Cardiac muscle cell (in vitro differentiated cells and primary cell): ENCODE measurements at regions not wholly inside any gene's neighbourhood (a gene's known extent, or its start where the extent isn't known, plus 50 kb on each side); places are given as distances from the start of the nearest gene placed in this dataset.
A peak's percentile ranks its signal among the peaks of the same experiment; 100 is the strongest.
"Not testable (repeated sequence)": the region's sequence is repeated elsewhere in the genome, so short reads cannot be mapped to it uniquely, and the experiment has no call there.

Experiments
- DNase-seq, 2 donors: peaks; one replicate each; pipeline versions ENCODE4 v3.0.0 to v3.0.0-alpha.2; 2010 to 2017; ENCODE audit warnings: low read depth in 1 of 2, low spot score in 1 of 2
- H3K27ac ChIP-seq: fragments of 200-600 bp; sonication (generic); 2 replicates; pipeline ENCODE4 v1.5.1; 2016
- H3K27me3 ChIP-seq: fragments of 200-600 bp; sonication (generic); 2 replicates; pipeline ENCODE4 v1.6.0; 2016; ENCODE audit warnings: control low read depth
- H3K36me3 ChIP-seq: fragments of 200-600 bp; sonication (generic); 2 replicates; pipeline ENCODE4 v1.5.1; 2016; ENCODE audit warnings: control low read depth
- H3K4me1 ChIP-seq: fragments of 200-600 bp; sonication (generic); 2 replicates; pipeline ENCODE4 v1.8.1; 2017; ENCODE audit warnings: low read depth, mild to moderate bottlenecking, mixed run types
- H3K4me3 ChIP-seq: fragments of 200-600 bp; sonication (generic); 2 replicates; pipeline ENCODE4 v1.5.1; 2016; ENCODE audit warnings: mild to moderate bottlenecking
- H3K9me3 ChIP-seq: fragments of 200-600 bp; sonication (generic); 2 replicates; pipeline ENCODE4 v1.5.1; 2017; ENCODE audit warnings: low read depth, mild to moderate bottlenecking, control low read depth
- CTCF ChIP-seq: IDR thresholded peaks from 2 replicates; pipeline ENCODE4 v1.5.1; 2012; ENCODE audit warnings: low read depth, mild to moderate bottlenecking, low read length

- Histone ChIP-seq H3K27me3 (no peaks in the 10 kb centered on the region), H3K4me1 (peaks cover 17% of the 10 kb centered on the region), H3K36me3 (no peaks in the 10 kb centered on the region), H3K4me3 (no peak overlapping the region), H3K9me3 (no peaks in the 10 kb centered on the region), H3K27ac (no peak overlapping the region)
- TF ChIP-seq CTCF: no peak
- DNase-seq: no peak
Measured at GRCh38 chr10:81502677-81503359, 372.2 kb upstream of the NRG3 start.

GRCh38 chr10:81505777-81506176 is 369.2 kb upstream of the NRG3 start:
- H3K4me3 ChIP-seq, H3K27ac ChIP-seq, H3K4me1 ChIP-seq, DNase-seq, H3K9me3 ChIP-seq, H3K27me3 ChIP-seq, H3K36me3 ChIP-seq: not testable (repeated sequence)

- Histone ChIP-seq H3K9me3 (no peaks in the 10 kb centered on the region), H3K27me3 (no peaks in the 10 kb centered on the region), H3K27ac (no peak overlapping the region), H3K36me3 (no peaks in the 10 kb centered on the region), H3K4me1 (no peaks in the 10 kb centered on the region), H3K4me3 (no peak overlapping the region)
- TF ChIP-seq CTCF: no peak
- no peak for DNase-seq
Measured at GRCh38 chr10:81514811-81515210, 360.2 kb upstream of the NRG3 start.

- DNase-seq: no peak
- Histone ChIP-seq H3K27me3 (no peaks in the 10 kb centered on the region), H3K4me3 (no peak overlapping the region), H3K4me1 (peaks cover 20% of the 10 kb centered on the region), H3K36me3 (no peaks in the 10 kb centered on the region), H3K27ac (no peak overlapping the region), H3K9me3 (no peaks in the 10 kb centered on the region)
- no peak for TF ChIP-seq CTCF
Measured at GRCh38 chr10:81520688-81521087, 354.3 kb upstream of the NRG3 start.

- DNase-seq: peak in 1 of 2 donors; percentile 70
- peaks cover 23% of the 10 kb centered on the region for H3K4me1 ChIP-seq
- H3K36me3 ChIP-seq: no peaks in the 10 kb centered on the region
- no peaks in the 10 kb centered on the region for H3K9me3 ChIP-seq
- no peak for TF ChIP-seq CTCF
- H3K27me3 ChIP-seq: no peaks in the 10 kb centered on the region
- peak overlapping the region; percentile 47 for H3K27ac ChIP-seq
- no peak overlapping the region for H3K4me3 ChIP-seq
Measured at GRCh38 chr10:81524467-81524866, 350.5 kb upstream of the NRG3 start.

GRCh38 chr10:81532403-81532802 is 342.6 kb upstream of the NRG3 start:
- DNase-seq: no peak
- H3K27ac ChIP-seq: no peak overlapping the region
- no peaks in the 10 kb centered on the region for H3K27me3 ChIP-seq
- H3K9me3 ChIP-seq: no peaks in the 10 kb centered on the region
- no peaks in the 10 kb centered on the region for H3K36me3 ChIP-seq
- H3K4me1 ChIP-seq: peaks cover 12% of the 10 kb centered on the region
- H3K4me3 ChIP-seq: no peak overlapping the region
- TF ChIP-seq CTCF: no peak
